Keratinocyte (primary cell): ENCODE measurements at regions not wholly inside any gene's neighbourhood (a gene's known extent, or its start where the extent isn't known, plus 50 kb on each side); places are given as distances from the start of the nearest gene placed in this dataset.
"Not testable (repeated sequence)": the region's sequence is repeated elsewhere in the genome, so short reads cannot be mapped to it uniquely, and the experiment has no call there.

Experiments
- DNase-seq: peaks from one replicate; pipeline ENCODE4 v3.0.0-alpha.2; 2011; ENCODE audit warnings: low read depth, missing footprints, low spot score
- FAIRE-seq: peaks from 2 replicates; lab custom pipeline; 2011; peaks lifted over from hg19 to GRCh38; lab: Jason Lieb, UNC
- H2AFZ ChIP-seq: 2 replicates; pipeline ENCODE4 v1.6.0; 2012; ENCODE audit warnings: low read length, control low read depth, inconsistent platforms; ENCODE audit not compliant: control insufficient read depth
- H3K27ac ChIP-seq: 2 replicates; pipeline ENCODE4 v1.5.1; 2011; ENCODE audit warnings: low read length; ENCODE audit not compliant: control insufficient read depth, insufficient read depth
- H3K27me3 ChIP-seq: 3 replicates; pipeline ENCODE4 v1.6.0; 2011; ENCODE audit warnings: low read length; ENCODE audit not compliant: control insufficient read depth, insufficient read depth; ENCODE audit errors: extremely low read depth
- H3K36me3 ChIP-seq, 2 experiments: 2 replicates in 1 of 2; 3 replicates in 1 of 2; pipeline ENCODE4 v1.5.1; 2011; ENCODE audit warnings: low read length in 2 of 2, mild to moderate bottlenecking in 1 of 2; ENCODE audit not compliant: control insufficient read depth in 2 of 2, insufficient read depth in 2 of 2; ENCODE audit errors: extremely low read depth in 1 of 2
- H3K4me1 ChIP-seq: 3 replicates; pipeline ENCODE4 v1.5.1; 2011; ENCODE audit warnings: low read length; ENCODE audit not compliant: control insufficient read depth, insufficient read depth; ENCODE audit errors: extremely low read depth
- H3K4me2 ChIP-seq: 3 replicates; pipeline ENCODE4 v1.6.0; 2011; ENCODE audit warnings: low read depth, low read length; ENCODE audit not compliant: control insufficient read depth, insufficient read depth; ENCODE audit errors: extremely low read depth
- H3K4me3 ChIP-seq, 3 experiments: fragments of 200-600 bp in 1 of 3; sonication (generic) in 1 of 3; 2 replicates in 2 of 3; 3 replicates in 1 of 3; pipeline ENCODE4 v1.5.1; 2011 to 2016; ENCODE audit warnings: low read length in 3 of 3, mild to moderate bottlenecking in 3 of 3, control low read depth in 2 of 3, inconsistent platforms in 1 of 3, low read depth in 1 of 3, mixed read lengths in 1 of 3, mixed run types in 1 of 3, moderate library complexity in 1 of 3; ENCODE audit not compliant: control insufficient read depth in 2 of 3, insufficient read depth in 2 of 3; ENCODE audit errors: extremely low read depth in 1 of 3
- H3K79me2 ChIP-seq: 2 replicates; pipeline ENCODE4 v1.6.0; 2012; ENCODE audit warnings: low read length; ENCODE audit not compliant: control insufficient read depth, insufficient read depth
- H3K9ac ChIP-seq: 3 replicates; pipeline ENCODE4 v1.6.0; 2011; ENCODE audit warnings: low read length; ENCODE audit not compliant: control insufficient read depth, insufficient read depth; ENCODE audit errors: extremely low read depth
- H3K9me1 ChIP-seq: 3 replicates; pipeline ENCODE4 v1.6.0; 2011; ENCODE audit warnings: low read length; ENCODE audit not compliant: control insufficient read depth, insufficient read depth; ENCODE audit errors: extremely low read depth
- H3K9me3 ChIP-seq: 2 replicates; pipeline ENCODE4 v1.5.1; 2012; ENCODE audit warnings: low read depth, low read length; ENCODE audit not compliant: control insufficient read depth
- H4K20me1 ChIP-seq: 3 replicates; pipeline ENCODE4 v1.6.0; 2011; ENCODE audit warnings: low read length; ENCODE audit not compliant: control insufficient read depth, insufficient read depth; ENCODE audit errors: extremely low read depth
- EZH2 ChIP-seq: IDR thresholded peaks from one replicate; pipeline ENCODE4 v1.6.1; 2012; ENCODE audit warnings: inconsistent platforms, mild to moderate bottlenecking, low read length, moderate library complexity
- dilution Hi-C: fragments of 300-500 bp; cut with MboI; formaldehyde crosslinking; loops from one replicate; pipeline ENCODE4 v1.7.0; 2020; ENCODE audit warnings: low sequenced_read_pairs; ENCODE audit not compliant: extremely low pct_ligation_motif_present
- TF ChIP-seq, protein P1 (sequence below), 3 experiments: IDR thresholded peaks in 1 of 3; conservative IDR thresholded peaks in 1 of 3; optimal IDR thresholded peaks in 1 of 3; 2 replicates in 2 of 3; 3 replicates in 1 of 3; pipeline versions ENCODE3 to v1.5.1; 2011; ENCODE audit warnings: low read length in 3 of 3, mild to moderate bottlenecking in 3 of 3, moderate library complexity in 2 of 3, control low read depth in 1 of 3, inconsistent platforms in 1 of 3; ENCODE audit not compliant: insufficient read depth in 2 of 3; ENCODE audit errors: extremely low read depth in 1 of 3

DNA sequence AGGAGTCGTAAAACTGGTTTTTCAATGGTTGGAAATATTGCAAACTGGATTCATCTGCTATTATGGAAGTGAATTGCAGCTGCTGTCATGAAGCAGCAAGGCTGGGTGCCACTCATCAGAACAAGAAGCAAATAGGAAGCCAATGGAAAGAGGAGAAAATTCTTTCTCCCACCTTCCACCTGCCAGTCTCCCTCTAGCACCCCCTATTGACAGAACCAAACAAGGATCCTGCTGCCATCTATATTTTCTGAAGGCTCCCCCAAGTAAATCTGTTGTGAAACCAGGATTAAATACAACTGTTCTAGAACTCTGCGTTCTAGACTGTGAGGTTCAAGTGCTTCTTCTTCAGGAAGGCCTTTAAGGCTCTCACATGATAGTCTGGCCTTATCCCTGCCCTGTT lies 286.6 kb downstream of the AACS start:
- DNase-seq (no peak), FAIRE-seq (no peak)
- H3K27ac ChIP-seq: no peak overlapping the region
- no peaks in the 10 kb centered on the region for H3K79me2 ChIP-seq
- no peak overlapping the region for H3K9ac ChIP-seq
- no peaks in the 10 kb centered on the region for H3K9me1 ChIP-seq
- H2AFZ ChIP-seq: no peak overlapping the region
- H3K36me3 ChIP-seq: no peaks in the 10 kb centered on the region
- dilution Hi-C loops: no loop called here
- H4K20me1 ChIP-seq: no peaks in the 10 kb centered on the region
- no peaks in the 10 kb centered on the region for H3K4me1 ChIP-seq
- no peaks in the 10 kb centered on the region for H3K27me3 ChIP-seq
- TF ChIP-seq EZH2: no peak
- TF ChIP-seq, protein P1, sequence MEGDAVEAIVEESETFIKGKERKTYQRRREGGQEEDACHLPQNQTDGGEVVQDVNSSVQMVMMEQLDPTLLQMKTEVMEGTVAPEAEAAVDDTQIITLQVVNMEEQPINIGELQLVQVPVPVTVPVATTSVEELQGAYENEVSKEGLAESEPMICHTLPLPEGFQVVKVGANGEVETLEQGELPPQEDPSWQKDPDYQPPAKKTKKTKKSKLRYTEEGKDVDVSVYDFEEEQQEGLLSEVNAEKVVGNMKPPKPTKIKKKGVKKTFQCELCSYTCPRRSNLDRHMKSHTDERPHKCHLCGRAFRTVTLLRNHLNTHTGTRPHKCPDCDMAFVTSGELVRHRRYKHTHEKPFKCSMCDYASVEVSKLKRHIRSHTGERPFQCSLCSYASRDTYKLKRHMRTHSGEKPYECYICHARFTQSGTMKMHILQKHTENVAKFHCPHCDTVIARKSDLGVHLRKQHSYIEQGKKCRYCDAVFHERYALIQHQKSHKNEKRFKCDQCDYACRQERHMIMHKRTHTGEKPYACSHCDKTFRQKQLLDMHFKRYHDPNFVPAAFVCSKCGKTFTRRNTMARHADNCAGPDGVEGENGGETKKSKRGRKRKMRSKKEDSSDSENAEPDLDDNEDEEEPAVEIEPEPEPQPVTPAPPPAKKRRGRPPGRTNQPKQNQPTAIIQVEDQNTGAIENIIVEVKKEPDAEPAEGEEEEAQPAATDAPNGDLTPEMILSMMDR (optimal IDR thresholded peaks at IDR 0.05 in 1 of 3, IDR thresholded peaks at IDR 0.05 in 1 of 3, conservative IDR thresholded peaks at IDR 0.05 in 1 of 3; ENCODE audit: extremely low read depth in 1 of 3, insufficient read depth in 2 of 3, low read length in 3 of 3): no peak
- no peak overlapping the region for H3K4me2 ChIP-seq
- no peak overlapping the region for H3K4me3 ChIP-seq
- H3K9me3 ChIP-seq: no peaks in the 10 kb centered on the region

DNA sequence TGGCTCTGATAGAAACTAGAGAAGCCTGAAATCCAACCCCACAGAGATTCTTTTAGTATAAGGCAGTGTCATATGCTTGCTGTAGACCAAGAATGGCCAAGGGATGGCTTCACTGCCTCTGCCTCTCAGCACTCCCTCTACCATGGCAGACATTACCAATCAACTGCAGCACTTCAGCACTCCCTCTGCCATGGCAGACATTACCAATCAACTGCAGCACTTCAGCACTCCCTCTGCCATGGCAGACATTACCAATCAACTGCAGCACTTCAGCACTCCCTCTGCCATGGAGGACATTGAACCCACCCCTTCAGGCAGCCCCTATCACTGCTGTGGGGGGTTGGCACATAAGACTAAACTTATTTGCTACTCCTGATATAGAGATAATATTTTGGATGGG lies 287.8 kb downstream of the AACS start:
- H3K4me2 ChIP-seq, FAIRE-seq, H3K4me1 ChIP-seq, H3K4me3 ChIP-seq, H3K9me1 ChIP-seq, H3K27me3 ChIP-seq, H3K27ac ChIP-seq, H4K20me1 ChIP-seq, H3K9ac ChIP-seq, H2AFZ ChIP-seq, dilution Hi-C loops, H3K9me3 ChIP-seq, H3K36me3 ChIP-seq, H3K79me2 ChIP-seq, DNase-seq: not testable (repeated sequence)

DNA sequence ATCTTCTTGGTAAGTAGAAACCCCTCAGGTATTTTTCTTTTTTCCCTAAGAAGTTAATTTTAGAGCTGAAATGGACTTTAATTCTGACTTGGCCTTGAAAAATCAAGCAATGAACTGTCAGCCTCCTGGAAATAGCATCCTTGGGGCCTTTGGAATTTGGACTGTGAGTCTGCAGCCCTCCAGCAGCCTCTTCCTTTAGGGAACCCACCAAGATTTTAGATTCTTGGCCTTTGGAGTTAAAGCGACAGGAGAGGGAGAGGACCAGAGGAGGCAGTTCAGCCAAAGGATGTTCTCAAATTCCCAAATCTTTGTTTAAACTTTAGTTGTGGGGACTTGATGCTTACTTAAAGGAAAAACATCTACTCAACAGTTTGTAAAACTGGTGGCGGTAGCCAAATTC lies 288.6 kb downstream of the AACS start:
- H3K9me3 ChIP-seq: no peaks in the 10 kb centered on the region
- no peak overlapping the region for H3K9ac ChIP-seq
- H3K4me2 ChIP-seq: no peak overlapping the region
- H3K27ac ChIP-seq: no peak overlapping the region
- FAIRE-seq (no peak), DNase-seq (no peak)
- no peaks in the 10 kb centered on the region for H3K36me3 ChIP-seq
- dilution Hi-C loops: no loop called here
- no peak overlapping the region for H2AFZ ChIP-seq
- no peaks in the 10 kb centered on the region for H3K9me1 ChIP-seq
- H3K4me1 ChIP-seq: no peaks in the 10 kb centered on the region
- TF ChIP-seq EZH2: no peak
- TF ChIP-seq, protein P1 (optimal IDR thresholded peaks at IDR 0.05 in 1 of 3, IDR thresholded peaks at IDR 0.05 in 1 of 3, conservative IDR thresholded peaks at IDR 0.05 in 1 of 3; ENCODE audit: extremely low read depth in 1 of 3, insufficient read depth in 2 of 3, low read length in 3 of 3): no peak
- H3K4me3 ChIP-seq: no peak overlapping the region
- H4K20me1 ChIP-seq: no peaks in the 10 kb centered on the region
- H3K79me2 ChIP-seq: no peaks in the 10 kb centered on the region
- H3K27me3 ChIP-seq: no peaks in the 10 kb centered on the region
